ENCODE measurements at regions not wholly inside any gene's neighbourhood (a gene's known extent, or its start where the extent isn't known, plus 50 kb on each side); places are given as distances from the start of the nearest gene placed in this dataset.

GRCh38 chr1:229834230-229834629 lies 208.2 kb downstream of the URB2 start:
- H3K36me3 ChIP-seq = no peaks in the 10 kb centered on the region
- no peaks in the 10 kb centered on the region for H3K4me1 ChIP-seq
- no peaks in the 10 kb centered on the region for H3K9me3 ChIP-seq
- DNase-seq = no peak
- no peaks in the 10 kb centered on the region for H3K27me3 ChIP-seq
- H3K27ac ChIP-seq = no peak overlapping the region
- TF ChIP-seq POLR2A (IDR thresholded peaks at IDR 0.05) = no peak
- TF ChIP-seq, protein P1, sequence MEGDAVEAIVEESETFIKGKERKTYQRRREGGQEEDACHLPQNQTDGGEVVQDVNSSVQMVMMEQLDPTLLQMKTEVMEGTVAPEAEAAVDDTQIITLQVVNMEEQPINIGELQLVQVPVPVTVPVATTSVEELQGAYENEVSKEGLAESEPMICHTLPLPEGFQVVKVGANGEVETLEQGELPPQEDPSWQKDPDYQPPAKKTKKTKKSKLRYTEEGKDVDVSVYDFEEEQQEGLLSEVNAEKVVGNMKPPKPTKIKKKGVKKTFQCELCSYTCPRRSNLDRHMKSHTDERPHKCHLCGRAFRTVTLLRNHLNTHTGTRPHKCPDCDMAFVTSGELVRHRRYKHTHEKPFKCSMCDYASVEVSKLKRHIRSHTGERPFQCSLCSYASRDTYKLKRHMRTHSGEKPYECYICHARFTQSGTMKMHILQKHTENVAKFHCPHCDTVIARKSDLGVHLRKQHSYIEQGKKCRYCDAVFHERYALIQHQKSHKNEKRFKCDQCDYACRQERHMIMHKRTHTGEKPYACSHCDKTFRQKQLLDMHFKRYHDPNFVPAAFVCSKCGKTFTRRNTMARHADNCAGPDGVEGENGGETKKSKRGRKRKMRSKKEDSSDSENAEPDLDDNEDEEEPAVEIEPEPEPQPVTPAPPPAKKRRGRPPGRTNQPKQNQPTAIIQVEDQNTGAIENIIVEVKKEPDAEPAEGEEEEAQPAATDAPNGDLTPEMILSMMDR (IDR thresholded peaks at IDR 0.05) = no peak
- no peak overlapping the region for H3K4me3 ChIP-seq

GRCh38 chr1:229835226-229835625 lies 209.2 kb downstream of the URB2 start:
- TF ChIP-seq, protein P1 (IDR thresholded peaks at IDR 0.05) = no peak
- no peak for TF ChIP-seq POLR2A (IDR thresholded peaks at IDR 0.05)
- H3K4me1 ChIP-seq = no peaks in the 10 kb centered on the region
- no peaks in the 10 kb centered on the region for H3K9me3 ChIP-seq
- no peaks in the 10 kb centered on the region for H3K36me3 ChIP-seq
- no peak for DNase-seq
- no peak overlapping the region for H3K4me3 ChIP-seq
- no peak overlapping the region for H3K27ac ChIP-seq
- H3K27me3 ChIP-seq = no peaks in the 10 kb centered on the region

DNA sequence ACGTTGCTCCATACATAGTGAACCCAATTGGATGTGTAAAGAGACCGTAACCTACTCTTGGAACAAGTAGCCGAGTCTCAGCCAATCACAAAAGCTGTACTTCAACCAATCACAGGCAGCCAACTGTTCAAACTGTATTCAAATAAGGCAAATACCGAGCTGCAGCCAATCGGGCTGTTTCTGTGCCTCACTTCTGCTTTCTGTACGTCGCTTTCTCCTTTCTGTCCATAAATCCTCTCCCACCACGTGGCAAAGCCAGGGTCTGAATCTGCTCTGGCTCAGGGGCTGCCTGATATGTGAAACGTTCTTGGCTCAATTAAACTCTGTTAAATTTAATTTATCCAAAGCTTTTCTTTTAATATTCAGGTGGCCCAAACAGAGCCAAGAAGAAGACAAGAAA lies 210.3 kb downstream of the URB2 start:
- DNase-seq = no peak
- Histone ChIP-seq H3K27me3 (no peaks in the 10 kb centered on the region), H3K4me3 (no peak overlapping the region), H3K9me3 (no peaks in the 10 kb centered on the region), H3K4me1 (no peaks in the 10 kb centered on the region), H3K36me3 (no peaks in the 10 kb centered on the region), H3K27ac (no peak overlapping the region)
- TF ChIP-seq, protein P1 (IDR thresholded peaks at IDR 0.05) = no peak
- no peak for TF ChIP-seq POLR2A (IDR thresholded peaks at IDR 0.05)

DNA sequence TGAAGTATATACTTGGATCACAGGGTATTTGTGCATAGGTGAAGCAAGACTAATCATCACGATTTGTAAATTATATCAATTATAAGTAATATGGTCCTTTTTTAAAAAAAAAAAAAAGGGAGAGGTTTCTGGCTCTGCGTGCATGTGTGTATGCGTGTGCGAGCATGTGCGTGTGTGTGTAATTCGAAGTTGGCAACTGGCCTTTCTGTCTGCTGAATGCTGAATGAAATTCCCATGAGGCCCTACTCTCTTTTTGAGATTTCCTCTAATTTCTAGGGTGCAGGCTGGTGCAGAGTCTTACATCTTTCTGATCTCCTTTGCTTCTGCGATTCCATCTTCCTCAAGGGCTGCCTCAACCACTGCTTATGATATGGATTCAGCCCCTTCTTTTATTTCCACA lies 212.2 kb downstream of the URB2 start:
- no peaks in the 10 kb centered on the region for H3K27me3 ChIP-seq
- peaks cover 0 to 4% (median 0%) of the 10 kb centered on the region in 4 donors for H3K4me1 ChIP-seq
- no peaks in the 10 kb centered on the region for H3K36me3 ChIP-seq
- no peak overlapping the region for H3K27ac ChIP-seq
- no peak for DNase-seq
- no peaks in the 10 kb centered on the region for H3K9me3 ChIP-seq
- TF ChIP-seq, protein P1 (IDR thresholded peaks at IDR 0.05) = no peak
- no peak for TF ChIP-seq POLR2A (IDR thresholded peaks at IDR 0.05)
- no peak overlapping the region for H3K4me3 ChIP-seq

GRCh38 chr1:229839800-229840199 lies 213.8 kb downstream of the URB2 start:
- no peaks in the 10 kb centered on the region for H3K36me3 ChIP-seq
- no peak for DNase-seq
- no peak overlapping the region for H3K4me3 ChIP-seq
- H3K27ac ChIP-seq = no peak overlapping the region
- no peaks in the 10 kb centered on the region for H3K9me3 ChIP-seq
- no peaks in the 10 kb centered on the region for H3K27me3 ChIP-seq
- peaks cover 0 to 13% (median 2%) of the 10 kb centered on the region in 4 donors for H3K4me1 ChIP-seq
- TF ChIP-seq, protein P1 (IDR thresholded peaks at IDR 0.05) = no peak
- TF ChIP-seq POLR2A (IDR thresholded peaks at IDR 0.05) = no peak

DNA sequence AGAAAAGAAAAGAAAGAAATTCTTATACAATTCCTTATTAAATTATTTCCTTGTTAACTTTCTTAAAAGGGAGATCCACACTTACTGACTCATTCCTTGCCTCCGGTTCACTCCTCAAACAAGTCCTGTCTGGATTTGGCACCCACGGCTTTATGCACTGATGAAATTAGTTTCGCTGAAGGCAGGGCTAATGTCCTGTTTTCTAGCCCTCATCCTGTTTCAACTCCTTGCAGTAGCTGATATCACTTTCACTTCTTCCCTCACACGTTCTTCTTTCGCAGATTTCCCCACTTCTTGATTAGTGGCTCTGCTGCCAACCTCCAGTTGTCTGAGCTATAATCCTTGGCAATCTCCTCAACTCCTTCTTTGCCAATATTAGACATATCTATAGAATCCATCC lies 215.2 kb downstream of the URB2 start:
- H3K4me3 ChIP-seq = no peak overlapping the region
- H3K36me3 ChIP-seq = no peaks in the 10 kb centered on the region
- peaks cover 0 to 19% (median 2%) of the 10 kb centered on the region in 4 donors for H3K4me1 ChIP-seq
- H3K27ac ChIP-seq = no peak overlapping the region
- DNase-seq = no peak
- H3K27me3 ChIP-seq = no peaks in the 10 kb centered on the region
- no peaks in the 10 kb centered on the region for H3K9me3 ChIP-seq
- TF ChIP-seq, protein P1 (IDR thresholded peaks at IDR 0.05) = no peak
- TF ChIP-seq POLR2A (IDR thresholded peaks at IDR 0.05) = no peak

Measured in Peyer's patch (tissue), 4 donors.